ENCODE measurements at regions not wholly inside any gene's neighbourhood (a gene's known extent, or its start where the extent isn't known, plus 50 kb on each side); places are given as distances from the start of the nearest gene placed in this dataset.

- POLR2A ChIA-PET = no interaction called here
- 9% methylated on average over 3 of the region's 3 CpGs for WGBS (ENCODE audit: low lambda C conversion rate)
- Histone ChIP-seq H3K9ac (no peak overlapping the region), H3K36me3 (replicated peaks in 1 of 2; ENCODE audit: control insufficient read depth in 1 of 2, insufficient read depth in 2 of 2, low read length in 1 of 2) (no peaks in the 10 kb centered on the region), H3K9me3 (no peaks in the 10 kb centered on the region), H3K79me2 (ENCODE audit: insufficient read depth) (no peaks in the 10 kb centered on the region), H3K27me3 (ENCODE audit: insufficient read depth) (no peaks in the 10 kb centered on the region), H3K4me1 (ENCODE audit: control insufficient read depth in 1 of 2, insufficient read depth in 2 of 2, low read depth in 1 of 2, low read length in 1 of 2) (no peaks in the 10 kb centered on the region), H3K4me2 (no peak overlapping the region), H3K4me3 (ENCODE audit: low read depth in 2 of 2, low read length in 1 of 2) (no peak overlapping the region), H2AFZ (ENCODE audit: low read depth) (no peak overlapping the region), H3F3A (replicated peaks; ENCODE audit: insufficient read depth) (no peaks in the 10 kb centered on the region), H3K9me2 (no peaks in the 10 kb centered on the region), H4K20me1 (ENCODE audit: insufficient read depth) (no peaks in the 10 kb centered on the region), H3K27ac (ENCODE audit: low read depth in 2 of 2, low read length in 1 of 2) (no peak overlapping the region)
- CTCF ChIA-PET = no interaction called here
- DNase-seq = no peak
- TF ChIP-seq POLR2AphosphoS5 (IDR thresholded peaks at IDR 0.05; ENCODE audit: low read depth, low read length) = no peak
- no peak for TF ChIP-seq NRF1 (IDR thresholded peaks at IDR 0.05; ENCODE audit: low read depth, low read length)
- no peak for TF ChIP-seq MEF2A (IDR thresholded peaks at IDR 0.05; ENCODE audit: borderline replicate concordance, low read depth)
- no peak for TF ChIP-seq FOSL2 (IDR thresholded peaks at IDR 0.05; ENCODE audit: borderline replicate concordance, low read depth)
Observed at GRCh38 chr5:174832025-174832424, 107.6 kb downstream of the MSX2 start.

- no peak overlapping the region for H3K27ac ChIP-seq (ENCODE audit: low read depth in 2 of 2, low read length in 1 of 2)
- no peaks in the 10 kb centered on the region for H3K36me3 ChIP-seq (replicated peaks in 1 of 2; ENCODE audit: control insufficient read depth in 1 of 2, insufficient read depth in 2 of 2, low read length in 1 of 2)
- H3K9ac ChIP-seq = no peak overlapping the region
- no peaks in the 10 kb centered on the region for H3F3A ChIP-seq (replicated peaks; ENCODE audit: insufficient read depth)
- H3K9me3 ChIP-seq = no peaks in the 10 kb centered on the region
- H3K9me2 ChIP-seq = no peaks in the 10 kb centered on the region
- no peak for DNase-seq
- ChIA-PET CTCF (interaction anchor here (0.5 kb wide), 1 partner anchor 948 kb away, joined by 4 read pairs; no protein-coding TSS in a partner anchor), POLR2A (no interaction called here)
- 8% methylated on average over 2 of the region's 2 CpGs for WGBS (ENCODE audit: low lambda C conversion rate)
- no peaks in the 10 kb centered on the region for H3K4me1 ChIP-seq (ENCODE audit: control insufficient read depth in 1 of 2, insufficient read depth in 2 of 2, low read depth in 1 of 2, low read length in 1 of 2)
- H3K27me3 ChIP-seq (ENCODE audit: insufficient read depth) = no peaks in the 10 kb centered on the region
- H3K79me2 ChIP-seq (ENCODE audit: insufficient read depth) = no peaks in the 10 kb centered on the region
- H2AFZ ChIP-seq (ENCODE audit: low read depth) = no peak overlapping the region
- no peaks in the 10 kb centered on the region for H4K20me1 ChIP-seq (ENCODE audit: insufficient read depth)
- H3K4me2 ChIP-seq = no peak overlapping the region
- H3K4me3 ChIP-seq (ENCODE audit: low read depth in 2 of 2, low read length in 1 of 2) = no peak overlapping the region
- no peak for TF ChIP-seq SMC3 (IDR thresholded peaks at IDR 0.05; ENCODE audit: low read depth, low read length)
- no peak for TF ChIP-seq CHD2 (IDR thresholded peaks at IDR 0.05; ENCODE audit: low read length, partially characterized antibody)
- TF ChIP-seq FOXM1 (IDR thresholded peaks at IDR 0.05; ENCODE audit: low read depth) = no peak
- TF ChIP-seq ZBTB33 (IDR thresholded peaks at IDR 0.05; ENCODE audit: borderline replicate concordance, low read depth) = no peak
- TF ChIP-seq USF1 (IDR thresholded peaks at IDR 0.05; ENCODE audit: borderline replicate concordance, low read depth) = no peak
- TF ChIP-seq REST (IDR thresholded peaks at IDR 0.05; ENCODE audit: low read depth, low read length) = no peak
- no peak for TF ChIP-seq MAX (IDR thresholded peaks at IDR 0.05; ENCODE audit: low read depth)
- TF ChIP-seq NRF1 (IDR thresholded peaks at IDR 0.05; ENCODE audit: low read depth, low read length) = no peak
- no peak for TF ChIP-seq NFIC (IDR thresholded peaks at IDR 0.05; ENCODE audit: borderline replicate concordance)
- TF ChIP-seq SIN3A (IDR thresholded peaks at IDR 0.05; ENCODE audit: borderline replicate concordance, low read depth, low read length) = no peak
- no peak for TF ChIP-seq PBX3 (IDR thresholded peaks at IDR 0.05)
- no peak for TF ChIP-seq TCF12 (IDR thresholded peaks at IDR 0.05)
- no peak for TF ChIP-seq USF2 (IDR thresholded peaks at IDR 0.05; ENCODE audit: borderline replicate concordance, low read depth, low read length)
- TF ChIP-seq GATA2 (CRISPR knock-in tag; IDR thresholded peaks at IDR 0.05) = no peak
- TF ChIP-seq RFX5 (IDR thresholded peaks at IDR 0.05; ENCODE audit: low read length) = no peak
- TF ChIP-seq TAF1 (IDR thresholded peaks at IDR 0.05; ENCODE audit: borderline replicate concordance, low read depth, low read length) = no peak
- TF ChIP-seq RXRA (IDR thresholded peaks at IDR 0.05; ENCODE audit: borderline replicate concordance, low read depth) = no peak
Observed at GRCh38 chr5:174831031-174831660, 106.8 kb downstream of the MSX2 start.

All from SK-N-SH (cell line).